ENCODE measurements at regions not wholly inside any gene's neighbourhood (a gene's known extent, or its start where the extent isn't known, plus 50 kb on each side); places are given as distances from the start of the nearest gene placed in this dataset.
A peak's percentile ranks its signal among the peaks of the same experiment; 100 is the strongest.

GRCh38 chr2:34280606-34281005 lies 681.5 kb upstream of the FAM98A start:
- Histone ChIP-seq H3K4me2 (ENCODE audit: low read length) (no peak overlapping the region), H3K4me3 (ENCODE audit: low read length) (no peak overlapping the region), H4K20me1 (ENCODE audit: insufficient read depth, low read length) (no peaks in the 10 kb centered on the region), H2AFZ (ENCODE audit: low read depth, low read length) (no peak overlapping the region), H3K9me3 (ENCODE audit: insufficient read depth, low read length) (peaks cover 5% of the 10 kb centered on the region; the same call in 1 of the 2 replicates), H3K4me1 (ENCODE audit: low read length) (no peaks in the 10 kb centered on the region), H3K79me2 (ENCODE audit: low read length) (no peaks in the 10 kb centered on the region), H3K27me3 (ENCODE audit: low read depth, low read length) (peaks cover 8% of the 10 kb centered on the region), H3K36me3 (replicated peaks; ENCODE audit: low read depth, low read length) (no peaks in the 10 kb centered on the region), H3K9ac (ENCODE audit: low read length) (no peak overlapping the region), H3K27ac (ENCODE audit: low read length) (no peak overlapping the region)
- TF ChIP-seq EZH2phosphoT487 (IDR thresholded peaks at IDR 0.05; ENCODE audit: low read depth): no peak
- TF ChIP-seq CTCF (IDR thresholded peaks at IDR 0.05; ENCODE audit: low read depth, low read length): no peak

- no peak overlapping the region for H3K9ac ChIP-seq (ENCODE audit: low read length)
- H3K79me2 ChIP-seq (ENCODE audit: low read length): no peaks in the 10 kb centered on the region
- H3K4me2 ChIP-seq (ENCODE audit: low read length): peak overlapping the region; percentile 79
- no peak overlapping the region for H3K27ac ChIP-seq (ENCODE audit: low read length)
- peaks cover 9% of the 10 kb centered on the region for H3K36me3 ChIP-seq (replicated peaks; ENCODE audit: low read depth, low read length)
- H2AFZ ChIP-seq (ENCODE audit: low read depth, low read length): no peak overlapping the region
- H4K20me1 ChIP-seq (ENCODE audit: insufficient read depth, low read length): peaks cover 19% of the 10 kb centered on the region; the same call in 1 of the 2 replicates
- peaks cover 72% of the 10 kb centered on the region for H3K27me3 ChIP-seq (ENCODE audit: low read depth, low read length)
- peaks cover 15% of the 10 kb centered on the region for H3K4me1 ChIP-seq (ENCODE audit: low read length)
- TF ChIP-seq CTCF (IDR thresholded peaks at IDR 0.05; ENCODE audit: low read depth, low read length): no peak
- peak; percentile 89 for TF ChIP-seq EZH2phosphoT487 (IDR thresholded peaks at IDR 0.05; ENCODE audit: low read depth)
- peaks cover 7% of the 10 kb centered on the region; the same call in 1 of the 2 replicates for H3K9me3 ChIP-seq (ENCODE audit: insufficient read depth, low read length)
- peak overlapping the region; percentile 69 for H3K4me3 ChIP-seq (ENCODE audit: low read length)
Measured at GRCh38 chr2:34266908-34267697, 668.0 kb upstream of the FAM98A start.

GRCh38 chr2:34261701-34262100 lies 662.6 kb upstream of the FAM98A start:
- H3K36me3 ChIP-seq (replicated peaks; ENCODE audit: low read depth, low read length): no peaks in the 10 kb centered on the region
- H3K9ac ChIP-seq (ENCODE audit: low read length): no peak overlapping the region
- no peak overlapping the region for H3K4me2 ChIP-seq (ENCODE audit: low read length)
- H2AFZ ChIP-seq (ENCODE audit: low read depth, low read length): no peak overlapping the region
- H3K27me3 ChIP-seq (ENCODE audit: low read depth, low read length): peaks cover 50% of the 10 kb centered on the region
- no peaks in the 10 kb centered on the region for H3K79me2 ChIP-seq (ENCODE audit: low read length)
- H3K4me3 ChIP-seq (ENCODE audit: low read length): no peak overlapping the region
- peaks cover 4% of the 10 kb centered on the region; the same call in 1 of the 2 replicates for H4K20me1 ChIP-seq (ENCODE audit: insufficient read depth, low read length)
- no peak overlapping the region for H3K27ac ChIP-seq (ENCODE audit: low read length)
- no peaks in the 10 kb centered on the region for H3K9me3 ChIP-seq (ENCODE audit: insufficient read depth, low read length)
- H3K4me1 ChIP-seq (ENCODE audit: low read length): peaks cover 3% of the 10 kb centered on the region
- TF ChIP-seq EZH2phosphoT487 (IDR thresholded peaks at IDR 0.05; ENCODE audit: low read depth) (no peak), CTCF (IDR thresholded peaks at IDR 0.05; ENCODE audit: low read depth, low read length) (no peak)

GRCh38 chr2:34254272-34254878 lies 655.3 kb upstream of the FAM98A start:
- no peaks in the 10 kb centered on the region for H4K20me1 ChIP-seq (ENCODE audit: insufficient read depth, low read length)
- H3K27me3 ChIP-seq (ENCODE audit: low read depth, low read length): peaks cover under 1% of the 10 kb centered on the region; the same call in 1 of the 2 replicates
- no peaks in the 10 kb centered on the region for H3K9me3 ChIP-seq (ENCODE audit: insufficient read depth, low read length)
- H3K36me3 ChIP-seq (replicated peaks; ENCODE audit: low read depth, low read length): no peaks in the 10 kb centered on the region
- no peak overlapping the region for H3K27ac ChIP-seq (ENCODE audit: low read length)
- H3K4me1 ChIP-seq (ENCODE audit: low read length): no peaks in the 10 kb centered on the region
- H3K79me2 ChIP-seq (ENCODE audit: low read length): no peaks in the 10 kb centered on the region
- H2AFZ ChIP-seq (ENCODE audit: low read depth, low read length): no peak overlapping the region
- TF ChIP-seq CTCF (IDR thresholded peaks at IDR 0.05; ENCODE audit: low read depth, low read length) (no peak), EZH2phosphoT487 (IDR thresholded peaks at IDR 0.05; ENCODE audit: low read depth) (no peak)
- H3K9ac ChIP-seq (ENCODE audit: low read length): no peak overlapping the region
- H3K4me2 ChIP-seq (ENCODE audit: low read length): no peak overlapping the region
- no peak overlapping the region for H3K4me3 ChIP-seq (ENCODE audit: low read length)

Data from OCI-LY3 (cell line).